ENCODE measurements at regions not wholly inside any gene's neighbourhood (a gene's known extent, or its start where the extent isn't known, plus 50 kb on each side); places are given as distances from the start of the nearest gene placed in this dataset.

DNA sequence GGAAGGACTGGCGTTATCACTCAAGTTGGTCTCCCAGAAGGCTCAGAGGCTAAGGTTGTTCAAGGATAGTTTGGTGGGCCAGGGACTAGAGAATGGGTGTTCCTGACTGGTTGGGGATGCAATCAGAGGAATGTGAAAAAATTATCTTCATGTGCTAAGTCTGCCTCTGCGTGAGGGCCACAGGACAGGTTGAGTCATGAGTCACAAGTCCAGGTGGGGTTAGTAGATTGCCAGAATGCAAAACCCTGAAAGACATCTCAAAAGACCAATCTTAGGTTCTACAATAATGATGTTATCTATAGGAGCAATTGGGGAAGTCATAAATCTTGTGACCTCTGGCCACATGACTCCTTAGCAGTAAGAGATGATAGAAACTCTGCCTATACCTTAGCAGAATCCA lies 220.1 kb upstream of the EEA1 start:
- no peak for DNase-seq (ENCODE audit: low read depth)

DNA sequence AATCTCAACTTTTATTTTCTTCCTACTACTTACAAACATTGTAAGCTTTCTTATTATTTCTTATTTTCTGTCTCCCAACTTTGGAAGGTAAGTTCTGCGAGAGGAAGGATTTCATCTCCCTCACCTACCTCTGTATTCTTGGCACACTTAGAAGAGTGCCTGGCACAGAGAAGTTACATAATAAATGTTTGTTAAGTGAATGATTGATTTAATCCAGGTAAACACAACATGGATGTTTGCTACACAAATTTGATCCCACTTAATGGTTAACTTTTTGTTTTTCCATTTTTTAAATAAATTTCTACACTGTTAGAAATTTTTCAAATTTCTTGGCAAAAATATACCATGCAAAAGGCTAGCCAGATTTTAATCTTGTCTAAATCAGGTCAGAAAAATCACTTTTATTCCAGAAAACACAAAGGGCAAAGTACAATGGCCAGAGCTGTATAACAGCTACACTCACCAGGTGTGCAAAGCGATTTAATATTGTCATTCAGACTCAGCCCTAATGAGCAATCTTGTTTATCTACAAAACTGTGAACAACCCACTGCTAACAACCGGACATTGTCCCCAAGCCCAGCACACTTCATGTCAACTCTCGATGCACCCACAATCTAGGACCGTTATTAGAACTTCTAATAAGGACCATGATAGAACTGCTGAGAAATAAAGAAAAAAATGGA lies 222.1 kb upstream of the EEA1 start:
- TF ChIP-seq, protein P1, sequence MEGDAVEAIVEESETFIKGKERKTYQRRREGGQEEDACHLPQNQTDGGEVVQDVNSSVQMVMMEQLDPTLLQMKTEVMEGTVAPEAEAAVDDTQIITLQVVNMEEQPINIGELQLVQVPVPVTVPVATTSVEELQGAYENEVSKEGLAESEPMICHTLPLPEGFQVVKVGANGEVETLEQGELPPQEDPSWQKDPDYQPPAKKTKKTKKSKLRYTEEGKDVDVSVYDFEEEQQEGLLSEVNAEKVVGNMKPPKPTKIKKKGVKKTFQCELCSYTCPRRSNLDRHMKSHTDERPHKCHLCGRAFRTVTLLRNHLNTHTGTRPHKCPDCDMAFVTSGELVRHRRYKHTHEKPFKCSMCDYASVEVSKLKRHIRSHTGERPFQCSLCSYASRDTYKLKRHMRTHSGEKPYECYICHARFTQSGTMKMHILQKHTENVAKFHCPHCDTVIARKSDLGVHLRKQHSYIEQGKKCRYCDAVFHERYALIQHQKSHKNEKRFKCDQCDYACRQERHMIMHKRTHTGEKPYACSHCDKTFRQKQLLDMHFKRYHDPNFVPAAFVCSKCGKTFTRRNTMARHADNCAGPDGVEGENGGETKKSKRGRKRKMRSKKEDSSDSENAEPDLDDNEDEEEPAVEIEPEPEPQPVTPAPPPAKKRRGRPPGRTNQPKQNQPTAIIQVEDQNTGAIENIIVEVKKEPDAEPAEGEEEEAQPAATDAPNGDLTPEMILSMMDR (IDR thresholded peaks at IDR 0.05; ENCODE audit: insufficient read depth, low read depth, low read length), result no peak
- H3K4me3 ChIP-seq (ENCODE audit: low read depth, low read length), result no peak overlapping the region
- no peak for DNase-seq (ENCODE audit: low read depth)

More for the DNA sequence above, 220.1 kb upstream of the EEA1 start:
- H3K4me3 ChIP-seq (ENCODE audit: low read depth, low read length), result no peak overlapping the region
- TF ChIP-seq, protein P1 (IDR thresholded peaks at IDR 0.05; ENCODE audit: insufficient read depth, low read depth, low read length), result no peak

DNA sequence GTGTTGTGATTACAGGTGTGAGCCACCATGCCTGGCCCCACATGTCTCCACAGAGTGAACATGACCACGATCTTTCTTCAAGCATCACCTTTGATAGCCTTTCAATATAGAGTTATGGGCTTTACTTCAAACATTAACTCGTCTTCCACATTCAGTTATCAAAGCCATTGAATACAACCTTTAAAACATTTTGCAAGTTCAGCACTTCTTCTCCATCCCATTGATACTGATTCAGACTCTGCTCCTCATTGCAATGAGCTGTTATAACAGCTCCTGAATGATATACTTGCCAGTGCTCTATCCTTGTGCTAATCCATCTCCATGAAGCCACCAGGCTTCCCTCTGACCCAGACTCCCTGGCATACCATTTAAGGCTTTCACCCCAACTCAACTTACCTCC lies 223.5 kb upstream of the EEA1 start:
- no peak for DNase-seq (ENCODE audit: low read depth)
- H3K4me3 ChIP-seq (ENCODE audit: low read depth, low read length), result no peak overlapping the region
- TF ChIP-seq, protein P1 (IDR thresholded peaks at IDR 0.05; ENCODE audit: insufficient read depth, low read depth, low read length), result no peak

DNA sequence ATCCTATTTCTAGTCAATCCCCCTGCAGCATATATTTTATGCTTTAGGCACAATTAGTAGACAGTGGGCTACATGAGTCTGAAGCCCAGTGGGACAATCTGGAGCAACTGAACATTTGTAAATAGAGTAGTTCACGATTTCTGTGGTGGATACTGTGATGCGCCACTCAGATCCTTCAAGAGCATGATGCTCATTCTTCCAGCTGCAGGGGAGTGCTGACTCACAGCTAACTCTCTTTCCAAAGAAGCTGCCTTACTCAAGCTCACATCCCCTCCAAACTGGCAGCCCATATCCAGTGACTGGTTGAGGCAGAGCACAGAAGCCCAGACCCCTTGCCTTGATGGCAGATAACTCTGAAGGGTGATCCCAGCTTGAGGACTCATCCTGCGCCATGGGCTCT lies 224.2 kb upstream of the EEA1 start:
- DNase-seq (ENCODE audit: low read depth), result no peak
- no peak overlapping the region for H3K4me3 ChIP-seq (ENCODE audit: low read depth, low read length)
- TF ChIP-seq, protein P1 (IDR thresholded peaks at IDR 0.05; ENCODE audit: insufficient read depth, low read depth, low read length), result no peak

DNA sequence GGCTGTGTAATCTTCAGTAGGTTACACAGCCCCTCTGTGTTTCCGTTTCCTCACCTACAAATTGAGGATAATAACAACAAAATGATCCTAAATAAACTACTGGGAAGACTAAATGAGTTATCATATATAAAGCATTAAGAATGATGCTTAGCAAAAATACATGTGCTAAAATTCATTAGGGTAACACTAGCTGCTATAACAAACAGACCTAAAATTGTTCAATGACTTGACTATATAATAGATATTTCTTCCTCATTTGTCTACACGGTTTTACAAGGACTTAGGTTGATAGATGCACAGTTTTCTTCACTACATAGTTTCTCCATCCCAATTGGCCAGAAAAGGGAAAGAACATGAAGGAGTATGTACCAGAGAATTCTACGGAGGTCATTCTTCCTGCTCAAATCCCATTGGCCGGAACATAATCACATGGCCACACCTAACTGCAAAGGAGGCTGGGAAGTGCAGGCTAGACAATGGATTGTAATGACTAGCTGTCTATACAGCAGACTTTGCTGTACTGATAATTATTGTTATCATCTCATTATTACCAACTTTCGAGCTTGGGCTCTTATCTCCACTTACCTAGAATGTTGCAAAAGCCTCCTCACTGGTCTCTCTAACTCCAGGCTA lies 223.5 kb upstream of the NUDT4 start:
- TF ChIP-seq, protein P1 (IDR thresholded peaks at IDR 0.05; ENCODE audit: insufficient read depth, low read depth, low read length), result no peak
- no peak for DNase-seq (ENCODE audit: low read depth)
- no peak overlapping the region for H3K4me3 ChIP-seq (ENCODE audit: low read depth, low read length)

DNA sequence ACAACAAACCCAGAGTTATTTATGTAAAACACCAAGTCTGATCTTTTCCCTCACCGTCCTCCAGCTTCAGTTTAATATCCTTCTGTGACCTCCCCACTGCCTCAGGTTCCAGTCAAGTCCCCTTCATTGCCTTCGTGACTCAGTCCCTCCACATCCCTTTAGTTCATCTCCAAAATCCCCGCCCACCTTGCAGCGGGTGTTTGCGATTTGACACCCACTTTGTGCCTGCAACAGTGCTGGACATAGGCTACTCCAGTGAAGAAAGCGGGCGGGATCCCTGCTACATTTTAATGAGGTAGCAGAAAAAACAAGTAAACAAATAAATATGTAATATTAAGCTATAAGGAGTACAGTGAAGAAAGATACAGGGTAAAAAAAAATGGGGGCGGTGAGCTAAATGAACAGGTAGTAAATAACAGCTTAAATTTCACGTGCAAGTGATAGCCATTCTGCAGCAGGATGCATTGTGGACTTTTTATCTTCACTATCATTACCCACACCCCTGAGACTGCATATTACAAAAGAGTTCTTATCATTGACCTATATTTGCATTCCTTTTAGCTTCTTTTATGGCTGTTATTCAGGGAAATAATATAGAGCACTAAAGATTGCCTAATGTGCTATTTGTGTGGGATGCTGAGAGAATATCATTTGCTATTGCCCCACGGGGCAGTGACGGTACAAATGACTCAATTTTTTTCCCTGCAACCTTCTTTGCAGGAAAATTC lies 222.8 kb upstream of the NUDT4 start:
- peak; percentile 69 for DNase-seq (ENCODE audit: low read depth)
- no peak overlapping the region for H3K4me3 ChIP-seq (ENCODE audit: low read depth, low read length)
- TF ChIP-seq, protein P1 (IDR thresholded peaks at IDR 0.05; ENCODE audit: insufficient read depth, low read depth, low read length), result no peak
